ENCODE measurements at regions not wholly inside any gene's neighbourhood (a gene's known extent, or its start where the extent isn't known, plus 50 kb on each side); places are given as distances from the start of the nearest gene placed in this dataset.

- H3K4me3 ChIP-seq (ENCODE audit: extremely low read depth in 1 of 4, insufficient read depth in 2 of 4, low read depth in 3 of 4, low read length in 4 of 4), result no peak overlapping the region
- H3K4me2 ChIP-seq (ENCODE audit: insufficient read depth in 1 of 2, low read depth in 2 of 2, low read length in 2 of 2), result no peak overlapping the region
- no peak overlapping the region for H3K14ac ChIP-seq (ENCODE audit: insufficient read length)
- FAIRE-seq (no peak), DNase-seq (ENCODE audit: low read depth in 1 of 2, low spot score in 2 of 2) (no peak)
- no peaks in the 10 kb centered on the region for H3K4me1 ChIP-seq (replicated peaks in 1 of 4; ENCODE audit: control insufficient read depth in 3 of 4, insufficient read depth in 4 of 4, low read length in 3 of 4)
- H2BK120ac ChIP-seq (replicated peaks; ENCODE audit: low read depth, low read length), result no peak overlapping the region
- WGBS, 2 experiments (ENCODE audit: extremely low coverage in 1 of 2, insufficient coverage in 1 of 2, insufficient read length in 1 of 2, insufficient replicate concordance in 2 of 2, low coverage in 1 of 2, low lambda C conversion rate in 2 of 2, missing lambda C conversion rate in 1 of 2), result 94% methylated on average over 2 of the region's 2 CpGs; no CpG with 5 or more reads in 1 of the 2 experiments
- ChIA-PET CTCF (ENCODE audit: partially characterized antibody) (interaction anchor here (1.0 kb wide), 1 partner anchor 12 kb away, joined by 3 read pairs; no protein-coding TSS in a partner anchor), POLR2A (ENCODE audit: partially characterized antibody) (no interaction called here)
- H4K8ac ChIP-seq (ENCODE audit: extremely low read depth, insufficient read depth, low read length), result no peak overlapping the region
- no peak overlapping the region for H3K27ac ChIP-seq (ENCODE audit: low read depth, low read length)
- H3K23ac ChIP-seq (ENCODE audit: insufficient read length), result no peak overlapping the region
- H2AFZ ChIP-seq (ENCODE audit: low read length), result no peak overlapping the region
- H4K20me1 ChIP-seq (replicated peaks in 1 of 2; ENCODE audit: control insufficient read depth in 1 of 2, insufficient read depth in 2 of 2, low read length in 2 of 2), result no peaks in the 10 kb centered on the region
- H3K9me3 ChIP-seq (ENCODE audit: insufficient read depth in 2 of 2, low read depth in 1 of 2, low read length in 1 of 2), result no peaks in the 10 kb centered on the region
- H3K23me2 ChIP-seq (ENCODE audit: low read depth, low read length), result no peaks in the 10 kb centered on the region; the same call in 1 of the 2 replicates
- H4K5ac ChIP-seq (ENCODE audit: insufficient read length, low read depth, low read length), result no peak overlapping the region
- H2BK20ac ChIP-seq (ENCODE audit: low read length), result no peak overlapping the region
- H4K91ac ChIP-seq (replicated peaks; ENCODE audit: insufficient read length, low read length), result no peak overlapping the region
- no peak overlapping the region for H3K9ac ChIP-seq (replicated peaks in 1 of 4; ENCODE audit: extremely low read depth in 1 of 4, low read depth in 3 of 4, low read length in 3 of 4)
- no peak overlapping the region for H3K18ac ChIP-seq (ENCODE audit: extremely low read depth, low read length)
- no peak overlapping the region for H2AK5ac ChIP-seq (ENCODE audit: low read depth, low read length)
- H2BK15ac ChIP-seq (ENCODE audit: low read length), result no peak overlapping the region
- H3K36me3 ChIP-seq (ENCODE audit: control insufficient read depth in 2 of 4, insufficient read depth in 4 of 4, low read length in 3 of 4), result no peaks in the 10 kb centered on the region; a peak in 1 of 8 replicates
- H3K79me1 ChIP-seq (ENCODE audit: low read depth, low read length), result no peaks in the 10 kb centered on the region
- H3K4ac ChIP-seq (replicated peaks; ENCODE audit: insufficient read length, low read depth, low read length), result no peak overlapping the region
- H3K27me3 ChIP-seq (replicated peaks in 1 of 4; ENCODE audit: control insufficient read depth in 3 of 4, extremely low read depth in 1 of 4, insufficient read depth in 3 of 4, low read length in 3 of 4), result no peaks in the 10 kb centered on the region
- no peak overlapping the region for H3K56ac ChIP-seq (replicated peaks; ENCODE audit: insufficient read length, low read depth, low read length)
- H2BK12ac ChIP-seq (ENCODE audit: low read depth, low read length), result no peak overlapping the region
- H3K79me2 ChIP-seq (ENCODE audit: control insufficient read depth in 1 of 2, insufficient read depth in 2 of 2, low read length in 2 of 2), result no peaks in the 10 kb centered on the region
- no peak overlapping the region for H2BK5ac ChIP-seq (ENCODE audit: low read depth, low read length)
- TF ChIP-seq GTF2F1 (IDR thresholded peaks at IDR 0.05; ENCODE audit: borderline replicate concordance, low read depth, low read length), result no peak
- no peak for TF ChIP-seq POLR2A (IDR thresholded peaks at IDR 0.05; ENCODE audit: control extremely low read depth in 1 of 2, low read depth in 2 of 2, low read length in 2 of 2)
- TF ChIP-seq TAF1 (IDR thresholded peaks at IDR 0.05; ENCODE audit: low read depth, low read length), result no peak
- TF ChIP-seq ATF3 (IDR thresholded peaks at IDR 0.05; ENCODE audit: insufficient read depth, low read depth, low read length), result no peak
- TF ChIP-seq KDM4A (IDR thresholded peaks at IDR 0.05; ENCODE audit: low read depth, low read length, severe bottlenecking), result no peak
- TF ChIP-seq EZH2 (IDR thresholded peaks at IDR 0.05; ENCODE audit: low read depth, low read length, severe bottlenecking), result no peak
- TF ChIP-seq CBX8 (IDR thresholded peaks at IDR 0.05; ENCODE audit: borderline replicate concordance, low read depth, low read length), result no peak
- TF ChIP-seq TCF12 (IDR thresholded peaks at IDR 0.05; ENCODE audit: low read depth, low read length), result no peak
- TF ChIP-seq SUZ12 (IDR thresholded peaks at IDR 0.05; ENCODE audit: low read length), result no peak
- TF ChIP-seq, protein P1, sequence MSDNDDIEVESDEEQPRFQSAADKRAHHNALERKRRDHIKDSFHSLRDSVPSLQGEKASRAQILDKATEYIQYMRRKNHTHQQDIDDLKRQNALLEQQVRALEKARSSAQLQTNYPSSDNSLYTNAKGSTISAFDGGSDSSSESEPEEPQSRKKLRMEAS (IDR thresholded peaks at IDR 0.05), result no peak
- TF ChIP-seq EP300 (IDR thresholded peaks at IDR 0.05; ENCODE audit: borderline replicate concordance in 1 of 2, low read depth in 2 of 2, low read length in 2 of 2), result no peak
- no peak for TF ChIP-seq ATF2 (IDR thresholded peaks at IDR 0.05; ENCODE audit: low read length)
Measured at GRCh38 chr12:84054811-84055210, 857.8 kb downstream of the SLC6A15 start.

Measured in H1 (cell line).